Liver (tissue), 8 donors: ENCODE measurements at regions not wholly inside any gene's neighbourhood (a gene's known extent, or its start where the extent isn't known, plus 50 kb on each side); places are given as distances from the start of the nearest gene placed in this dataset.

Experiments
- DNase-seq: peaks from one replicate; pipeline ENCODE4 v3.0.0-alpha.2; 2017; ENCODE audit warnings: low spot score
- H3K27ac ChIP-seq, 2 donors: one replicate each; pipeline ENCODE4 v1.7.0; 2013; ENCODE audit warnings: inconsistent platforms in 2 of 2, low read length in 2 of 2, control low read depth in 1 of 2, low read depth in 1 of 2, mild to moderate bottlenecking in 1 of 2
- H3K27me3 ChIP-seq, 4 donors: one replicate each; pipeline versions ENCODE4 v1.6.1 to v1.7.0; 2013; ENCODE audit warnings: low read length in 3 of 4, inconsistent platforms in 1 of 4, mild to moderate bottlenecking in 1 of 4, moderate library complexity in 1 of 4; ENCODE audit not compliant: control insufficient read depth in 4 of 4, insufficient read depth in 4 of 4
- H3K36me3 ChIP-seq, 4 donors: one replicate each; pipeline versions ENCODE4 v1.6.1 to v1.7.0; 2013; ENCODE audit warnings: low read length in 3 of 4, mild to moderate bottlenecking in 3 of 4, low read depth in 1 of 4, moderate library complexity in 1 of 4; ENCODE audit not compliant: control insufficient read depth in 4 of 4, insufficient read depth in 3 of 4
- H3K4me1 ChIP-seq, 4 donors: one replicate each; pipeline versions ENCODE4 v1.6.1 to v1.7.0; 2013; ENCODE audit warnings: low read length in 3 of 4, mild to moderate bottlenecking in 3 of 4, moderate library complexity in 1 of 4; ENCODE audit not compliant: control insufficient read depth in 4 of 4, insufficient read depth in 4 of 4
- H3K4me3 ChIP-seq, 3 donors: one replicate each; pipeline versions ENCODE4 v1.6.1 to v1.7.0; 2013; ENCODE audit warnings: low read length in 3 of 3, control low read depth in 1 of 3, low read depth in 1 of 3, mild to moderate bottlenecking in 1 of 3
- H3K9ac ChIP-seq, 2 donors: one replicate each; pipeline ENCODE4 v1.7.0; 2013; ENCODE audit warnings: low read length in 2 of 2, mild to moderate bottlenecking in 2 of 2, moderate library complexity in 2 of 2, control low read depth in 1 of 2, low read depth in 1 of 2
- H3K9me3 ChIP-seq, 4 donors: one replicate each; pipeline versions ENCODE4 v1.6.1 to v1.7.0; 2013; ENCODE audit warnings: low read length in 3 of 4; ENCODE audit not compliant: control insufficient read depth in 4 of 4
- EGR1 ChIP-seq, 2 donors: IDR thresholded peaks; 2 replicates each; pipeline ENCODE4 v1.6.1; 2016 to 2018; ENCODE audit warnings: antibody characterized with exemption in 2 of 2, low read depth in 2 of 2
- FOXA1 ChIP-seq: IDR thresholded peaks from 2 replicates; pipeline ENCODE4 v1.6.1; 2016; ENCODE audit warnings: antibody characterized with exemption
- FOXA2 ChIP-seq: IDR thresholded peaks from 2 replicates; pipeline ENCODE4 v1.6.1; 2016; ENCODE audit warnings: antibody characterized with exemption
- HNF4A ChIP-seq, 2 donors: conservative IDR thresholded peaks; 2 replicates each; pipeline ENCODE4 v1.6.1; 2016; ENCODE audit warnings: antibody characterized with exemption in 2 of 2, mild to moderate bottlenecking in 2 of 2
- HNF4G ChIP-seq: IDR thresholded peaks from 2 replicates; pipeline ENCODE4 v1.6.1; 2016; ENCODE audit warnings: antibody characterized with exemption
- JUND ChIP-seq, 2 donors: IDR thresholded peaks; 2 replicates each; pipeline ENCODE4 v1.6.1; 2016; ENCODE audit warnings: antibody characterized with exemption in 2 of 2
- RAD21 ChIP-seq, 2 donors: IDR thresholded peaks; 2 replicates each; pipeline ENCODE4 v1.6.1; 2016; ENCODE audit warnings: antibody characterized with exemption in 2 of 2, mild to moderate bottlenecking in 2 of 2
- RXRA ChIP-seq, 2 donors: IDR thresholded peaks; 2 replicates each; pipeline ENCODE4 v1.6.1; 2017 to 2018; ENCODE audit warnings: antibody characterized with exemption in 2 of 2, mild to moderate bottlenecking in 1 of 2
- SP1 ChIP-seq: IDR thresholded peaks from 2 replicates; pipeline ENCODE4 v1.6.1; 2018; ENCODE audit warnings: antibody characterized with exemption, mild to moderate bottlenecking
- TAF1 ChIP-seq: conservative IDR thresholded peaks from 2 replicates; pipeline ENCODE4 v1.6.1; 2016; ENCODE audit warnings: antibody characterized with exemption, mild to moderate bottlenecking
- WGBS: extraction: QIAGEN DNeasy Blood & Tissue Kit; methylation state at CpG from one replicate; pipeline ENCODE4 v1.1.7; 2013; 5-methylcytosine and 5-hydroxymethylcytosine counted together
- TF ChIP-seq, protein P1 (sequence below): IDR thresholded peaks from 2 replicates; pipeline ENCODE4 v1.6.1; 2016; ENCODE audit warnings: antibody characterized with exemption, mild to moderate bottlenecking
- TF ChIP-seq, protein P2 (sequence below): fragments of 150-350 bp; IDR thresholded peaks from 2 replicates; pipeline ENCODE4 v1.5.1; 2017; ENCODE audit warnings: improper control_type of control experiment, low read depth, low read length; ENCODE audit not compliant: missing input control
- TF ChIP-seq, protein P3 (sequence below): IDR thresholded peaks from 2 replicates; pipeline ENCODE4 v1.6.1; 2016; ENCODE audit warnings: antibody characterized with exemption
- TF ChIP-seq, protein P4 (sequence below): IDR thresholded peaks from 2 replicates; pipeline ENCODE4 v1.6.1; 2016; ENCODE audit warnings: antibody characterized with exemption
- donor health status: healthy.
- donor health status: healthy.
- donor health status: healthy.
- donor health status: healthy.
- donor health status: healthy.

DNA sequence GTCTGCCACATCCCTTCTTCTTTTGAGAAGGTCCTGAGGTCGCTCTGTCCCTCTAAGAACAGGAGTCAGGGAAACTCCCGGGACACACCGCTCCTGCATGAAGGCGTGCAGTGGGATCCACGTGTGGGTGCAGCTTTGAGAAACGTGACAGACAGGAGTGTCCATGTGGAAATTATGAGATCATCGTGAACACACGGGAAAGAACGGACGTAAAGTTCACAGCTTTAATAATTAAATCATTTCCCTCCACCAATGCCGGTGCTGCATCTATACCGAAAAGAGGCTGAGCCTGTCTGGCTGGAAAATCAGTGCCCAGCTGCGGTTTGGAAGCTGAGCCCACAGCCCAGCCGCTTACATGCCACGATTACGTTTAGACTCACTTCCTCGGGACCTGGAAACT is 372.4 kb upstream of the SALL3 start:
- DNase-seq = no peak

DNA sequence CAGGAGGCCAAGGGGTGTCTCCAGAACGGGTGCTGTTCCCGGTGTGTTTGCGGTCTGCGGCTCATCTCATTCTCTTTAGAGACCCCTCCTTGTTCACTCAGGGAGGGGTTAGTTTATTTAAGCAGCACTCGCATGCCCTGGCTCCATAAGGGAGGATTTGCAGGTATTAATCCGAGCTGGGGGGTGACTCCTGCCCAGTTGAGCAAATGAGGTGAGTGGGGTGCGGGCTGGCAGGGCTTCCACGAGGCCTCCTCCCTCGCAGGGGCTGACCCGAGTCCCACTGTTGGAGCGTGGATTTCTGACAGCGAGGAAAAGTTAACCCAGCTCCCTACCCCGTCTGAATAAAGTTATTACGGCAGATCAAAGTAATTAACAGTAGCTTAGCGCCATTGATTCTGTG is 371.8 kb upstream of the SALL3 start:
- WGBS = 84% methylated on average over 15 of the region's 15 CpGs
- no peak for DNase-seq
- H3K36me3 ChIP-seq = no peaks in the 10 kb centered on the region
- H3K27ac ChIP-seq = no peak overlapping the region
- H3K4me1 ChIP-seq = no peaks in the 10 kb centered on the region
- no peak overlapping the region for H3K9ac ChIP-seq
- H3K9me3 ChIP-seq = peaks cover 0 to 3% (median 0%) of the 10 kb centered on the region in 4 donors
- peaks cover 0 to 3% (median 0%) of the 10 kb centered on the region in 4 donors for H3K27me3 ChIP-seq
- H3K4me3 ChIP-seq = no peak overlapping the region
- TF ChIP-seq, protein P1, sequence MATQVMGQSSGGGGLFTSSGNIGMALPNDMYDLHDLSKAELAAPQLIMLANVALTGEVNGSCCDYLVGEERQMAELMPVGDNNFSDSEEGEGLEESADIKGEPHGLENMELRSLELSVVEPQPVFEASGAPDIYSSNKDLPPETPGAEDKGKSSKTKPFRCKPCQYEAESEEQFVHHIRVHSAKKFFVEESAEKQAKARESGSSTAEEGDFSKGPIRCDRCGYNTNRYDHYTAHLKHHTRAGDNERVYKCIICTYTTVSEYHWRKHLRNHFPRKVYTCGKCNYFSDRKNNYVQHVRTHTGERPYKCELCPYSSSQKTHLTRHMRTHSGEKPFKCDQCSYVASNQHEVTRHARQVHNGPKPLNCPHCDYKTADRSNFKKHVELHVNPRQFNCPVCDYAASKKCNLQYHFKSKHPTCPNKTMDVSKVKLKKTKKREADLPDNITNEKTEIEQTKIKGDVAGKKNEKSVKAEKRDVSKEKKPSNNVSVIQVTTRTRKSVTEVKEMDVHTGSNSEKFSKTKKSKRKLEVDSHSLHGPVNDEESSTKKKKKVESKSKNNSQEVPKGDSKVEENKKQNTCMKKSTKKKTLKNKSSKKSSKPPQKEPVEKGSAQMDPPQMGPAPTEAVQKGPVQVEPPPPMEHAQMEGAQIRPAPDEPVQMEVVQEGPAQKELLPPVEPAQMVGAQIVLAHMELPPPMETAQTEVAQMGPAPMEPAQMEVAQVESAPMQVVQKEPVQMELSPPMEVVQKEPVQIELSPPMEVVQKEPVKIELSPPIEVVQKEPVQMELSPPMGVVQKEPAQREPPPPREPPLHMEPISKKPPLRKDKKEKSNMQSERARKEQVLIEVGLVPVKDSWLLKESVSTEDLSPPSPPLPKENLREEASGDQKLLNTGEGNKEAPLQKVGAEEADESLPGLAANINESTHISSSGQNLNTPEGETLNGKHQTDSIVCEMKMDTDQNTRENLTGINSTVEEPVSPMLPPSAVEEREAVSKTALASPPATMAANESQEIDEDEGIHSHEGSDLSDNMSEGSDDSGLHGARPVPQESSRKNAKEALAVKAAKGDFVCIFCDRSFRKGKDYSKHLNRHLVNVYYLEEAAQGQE = no peak
- TF ChIP-seq, protein P2, sequence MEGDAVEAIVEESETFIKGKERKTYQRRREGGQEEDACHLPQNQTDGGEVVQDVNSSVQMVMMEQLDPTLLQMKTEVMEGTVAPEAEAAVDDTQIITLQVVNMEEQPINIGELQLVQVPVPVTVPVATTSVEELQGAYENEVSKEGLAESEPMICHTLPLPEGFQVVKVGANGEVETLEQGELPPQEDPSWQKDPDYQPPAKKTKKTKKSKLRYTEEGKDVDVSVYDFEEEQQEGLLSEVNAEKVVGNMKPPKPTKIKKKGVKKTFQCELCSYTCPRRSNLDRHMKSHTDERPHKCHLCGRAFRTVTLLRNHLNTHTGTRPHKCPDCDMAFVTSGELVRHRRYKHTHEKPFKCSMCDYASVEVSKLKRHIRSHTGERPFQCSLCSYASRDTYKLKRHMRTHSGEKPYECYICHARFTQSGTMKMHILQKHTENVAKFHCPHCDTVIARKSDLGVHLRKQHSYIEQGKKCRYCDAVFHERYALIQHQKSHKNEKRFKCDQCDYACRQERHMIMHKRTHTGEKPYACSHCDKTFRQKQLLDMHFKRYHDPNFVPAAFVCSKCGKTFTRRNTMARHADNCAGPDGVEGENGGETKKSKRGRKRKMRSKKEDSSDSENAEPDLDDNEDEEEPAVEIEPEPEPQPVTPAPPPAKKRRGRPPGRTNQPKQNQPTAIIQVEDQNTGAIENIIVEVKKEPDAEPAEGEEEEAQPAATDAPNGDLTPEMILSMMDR = no peak
- TF ChIP-seq, protein P3, sequence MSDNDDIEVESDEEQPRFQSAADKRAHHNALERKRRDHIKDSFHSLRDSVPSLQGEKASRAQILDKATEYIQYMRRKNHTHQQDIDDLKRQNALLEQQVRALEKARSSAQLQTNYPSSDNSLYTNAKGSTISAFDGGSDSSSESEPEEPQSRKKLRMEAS = no peak
- TF ChIP-seq RXRA (IDR thresholded peaks at IDR 0.05) (no peak), HNF4G (no peak), FOXA2 (no peak), EGR1 (IDR thresholded peaks at IDR 0.05; ENCODE audit: low read depth in 2 of 2) (no peak), RAD21 (IDR thresholded peaks at IDR 0.05) (no peak), SP1 (no peak), FOXA1 (no peak), HNF4A (conservative IDR thresholded peaks at IDR 0.05) (no peak), TAF1 (no peak)
- TF ChIP-seq, protein P4, sequence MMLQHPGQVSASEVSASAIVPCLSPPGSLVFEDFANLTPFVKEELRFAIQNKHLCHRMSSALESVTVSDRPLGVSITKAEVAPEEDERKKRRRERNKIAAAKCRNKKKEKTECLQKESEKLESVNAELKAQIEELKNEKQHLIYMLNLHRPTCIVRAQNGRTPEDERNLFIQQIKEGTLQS = no peak

More for the DNA sequence above, 372.4 kb upstream of the SALL3 start:
- no peaks in the 10 kb centered on the region for H3K27me3 ChIP-seq
- no peaks in the 10 kb centered on the region for H3K36me3 ChIP-seq
- no peak overlapping the region for H3K9ac ChIP-seq
- TF ChIP-seq RAD21 (IDR thresholded peaks at IDR 0.05) (no peak), JUND (IDR thresholded peaks at IDR 0.05) (no peak), FOXA1 (no peak), SP1 (no peak), HNF4A (conservative IDR thresholded peaks at IDR 0.05) (no peak), EGR1 (IDR thresholded peaks at IDR 0.05; ENCODE audit: low read depth in 2 of 2) (no peak)
- TF ChIP-seq, protein P2 = no peak
- TF ChIP-seq, protein P1 = no peak
- TF ChIP-seq, protein P4 = no peak
- WGBS = 85% methylated on average over 17 of the region's 17 CpGs
- H3K4me3 ChIP-seq = no peak overlapping the region
- H3K4me1 ChIP-seq = no peaks in the 10 kb centered on the region
- H3K27ac ChIP-seq = no peak overlapping the region
- H3K9me3 ChIP-seq = peaks cover 0 to 3% (median 0%) of the 10 kb centered on the region in 4 donors
